ENCODE measurements at regions not wholly inside any gene's neighbourhood (a gene's known extent, or its start where the extent isn't known, plus 50 kb on each side); places are given as distances from the start of the nearest gene placed in this dataset.

DNA sequence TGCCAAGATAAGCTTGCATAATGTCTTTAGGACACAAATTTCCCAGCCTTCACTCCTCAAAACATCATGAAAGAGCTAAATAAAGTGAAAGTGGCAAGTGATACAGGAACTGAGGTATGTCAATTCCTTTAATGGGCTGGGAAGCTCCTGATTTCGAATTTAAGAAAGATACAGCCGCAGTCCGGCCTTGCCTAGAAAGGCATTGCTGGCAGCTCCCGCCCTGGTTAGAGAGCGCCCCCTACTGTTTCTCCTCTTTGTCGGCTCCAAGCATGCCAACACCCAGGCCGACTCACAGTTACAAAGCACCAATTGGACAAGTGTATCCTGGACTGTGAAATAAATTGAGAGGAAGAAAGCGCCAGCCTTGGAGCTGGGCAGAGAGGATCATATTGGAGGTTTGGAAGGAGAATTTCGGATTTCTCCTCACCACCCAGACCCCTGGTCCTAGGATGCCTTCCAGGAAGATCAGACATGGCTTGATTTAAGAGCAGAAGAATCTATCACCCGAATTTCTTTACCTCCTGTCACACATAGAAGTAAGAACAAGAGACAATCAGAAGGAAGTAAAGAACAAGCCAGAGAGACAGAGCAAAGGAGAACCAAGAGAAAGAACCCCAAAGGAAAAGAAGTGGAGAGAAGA lies 84.0 kb downstream of the FAM76B start:
- WGBS, 3 donors = 8 to 12% (median 9%) methylated on average over 10 of the region's 10 CpGs
- Histone ChIP-seq H3K4me3 (no peak overlapping the region), H3K36me3 (ENCODE audit: insufficient read depth in 1 of 2, low read depth in 1 of 2) (no peaks in the 10 kb centered on the region), H3K27ac (no peak overlapping the region), H3K27me3 (ENCODE audit: insufficient read depth in 3 of 3, low read length in 2 of 3) (no peaks in the 10 kb centered on the region), H3K4me1 (peaks cover 2% of the 10 kb centered on the region), H3K9me3 (no peaks in the 10 kb centered on the region)
- TF ChIP-seq, protein P1, sequence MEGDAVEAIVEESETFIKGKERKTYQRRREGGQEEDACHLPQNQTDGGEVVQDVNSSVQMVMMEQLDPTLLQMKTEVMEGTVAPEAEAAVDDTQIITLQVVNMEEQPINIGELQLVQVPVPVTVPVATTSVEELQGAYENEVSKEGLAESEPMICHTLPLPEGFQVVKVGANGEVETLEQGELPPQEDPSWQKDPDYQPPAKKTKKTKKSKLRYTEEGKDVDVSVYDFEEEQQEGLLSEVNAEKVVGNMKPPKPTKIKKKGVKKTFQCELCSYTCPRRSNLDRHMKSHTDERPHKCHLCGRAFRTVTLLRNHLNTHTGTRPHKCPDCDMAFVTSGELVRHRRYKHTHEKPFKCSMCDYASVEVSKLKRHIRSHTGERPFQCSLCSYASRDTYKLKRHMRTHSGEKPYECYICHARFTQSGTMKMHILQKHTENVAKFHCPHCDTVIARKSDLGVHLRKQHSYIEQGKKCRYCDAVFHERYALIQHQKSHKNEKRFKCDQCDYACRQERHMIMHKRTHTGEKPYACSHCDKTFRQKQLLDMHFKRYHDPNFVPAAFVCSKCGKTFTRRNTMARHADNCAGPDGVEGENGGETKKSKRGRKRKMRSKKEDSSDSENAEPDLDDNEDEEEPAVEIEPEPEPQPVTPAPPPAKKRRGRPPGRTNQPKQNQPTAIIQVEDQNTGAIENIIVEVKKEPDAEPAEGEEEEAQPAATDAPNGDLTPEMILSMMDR (IDR thresholded peaks at IDR 0.05) = peak; percentile 95
- intact Hi-C loops (cut with DNase I) = loop anchor here (1.0 to 10.0 kb wide), 4 partner anchors 473 to 641 kb away; partner anchors contain the start of genes SESN3 (in 1 of the 2) and SRSF8 (in 1 of the 2)
- DNase-seq (peak; percentile 77 to 88), ATAC-seq (peak; percentile 93 to 99 (median 98))

DNA sequence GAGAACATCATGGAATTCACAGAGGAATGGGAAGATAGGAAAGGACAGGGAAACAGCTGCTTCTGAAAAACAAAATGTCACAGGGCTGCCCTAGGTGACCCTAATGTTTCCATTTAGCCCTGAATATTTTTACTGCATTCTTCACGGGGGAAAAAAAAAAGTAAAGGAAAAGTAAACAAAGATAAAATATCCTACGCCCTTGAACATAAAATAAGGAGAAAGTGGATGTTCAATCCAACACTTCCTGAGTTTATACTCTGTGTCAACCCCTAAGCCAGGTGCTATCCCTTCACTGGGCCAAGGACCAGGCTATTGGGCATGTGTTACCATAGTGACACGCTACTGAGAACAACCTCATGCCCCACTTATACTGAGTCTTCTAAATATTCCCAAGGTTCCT lies 84.7 kb downstream of the FAM76B start:
- ATAC-seq (peak in 1 of 4 donors; percentile 20), DNase-seq (no peak)
- H3K4me3 ChIP-seq = no peak overlapping the region
- peaks cover 2% of the 10 kb centered on the region for H3K4me1 ChIP-seq
- H3K9me3 ChIP-seq = no peaks in the 10 kb centered on the region
- TF ChIP-seq, protein P1 (IDR thresholded peaks at IDR 0.05) = no peak
- 53 to 60% (median 56%) methylated on average over 3 of the region's 3 CpGs for WGBS, 3 donors
- intact Hi-C loops (cut with DNase I) = loop anchor here (1.0 to 10.0 kb wide), 4 partner anchors 473 to 640 kb away; partner anchors contain the start of genes SESN3 (in 1 of the 2) and SRSF8 (in 1 of the 2)
- no peaks in the 10 kb centered on the region for H3K27me3 ChIP-seq (ENCODE audit: insufficient read depth in 3 of 3, low read length in 2 of 3)
- H3K27ac ChIP-seq = no peak overlapping the region
- H3K36me3 ChIP-seq (ENCODE audit: insufficient read depth in 1 of 2, low read depth in 1 of 2) = no peaks in the 10 kb centered on the region

DNA sequence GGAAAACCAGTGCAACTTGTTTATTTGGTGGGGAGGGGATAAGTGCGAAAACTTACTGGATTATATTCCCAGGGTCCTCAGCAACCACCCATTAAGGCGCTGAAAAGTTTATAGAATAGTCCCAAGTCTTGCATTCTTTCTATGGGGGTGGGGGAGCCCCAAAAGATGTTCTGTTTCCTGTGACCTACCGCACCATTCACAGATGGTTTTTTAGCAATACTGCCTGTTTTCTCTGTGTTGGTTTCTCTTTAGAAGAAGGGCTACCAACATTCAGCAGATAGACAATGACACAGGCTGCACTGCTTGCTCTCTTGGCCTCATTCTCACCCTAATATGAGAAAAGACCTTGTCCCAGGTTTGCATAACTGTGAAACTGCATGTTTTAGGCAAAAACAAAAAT lies 86.5 kb downstream of the FAM76B start:
- no peaks in the 10 kb centered on the region for H3K36me3 ChIP-seq (ENCODE audit: insufficient read depth in 1 of 2, low read depth in 1 of 2)
- DNase-seq = no peak
- H3K9me3 ChIP-seq = no peaks in the 10 kb centered on the region
- intact Hi-C loops (cut with DNase I) = loop anchor here in 1 of 2 donors (10.0 kb wide), 1 partner anchor 638 kb away; the partner anchor contains the start of gene SRSF8
- no peaks in the 10 kb centered on the region for H3K27me3 ChIP-seq (ENCODE audit: insufficient read depth in 3 of 3, low read length in 2 of 3)
- no peak overlapping the region for H3K4me3 ChIP-seq
- H3K4me1 ChIP-seq = peaks cover 2% of the 10 kb centered on the region
- no peak overlapping the region for H3K27ac ChIP-seq
- WGBS, 3 donors = 76 to 82% (median 81%) methylated on average over 3 of the region's 3 CpGs
- ATAC-seq = no peak
- TF ChIP-seq, protein P1 (IDR thresholded peaks at IDR 0.05) = no peak

GRCh38 chr11:95702526-95702925 lies 87.1 kb downstream of the FAM76B start:
- intact Hi-C loops (cut with DNase I) = loop anchor here in 1 of 2 donors (10.0 kb wide), 1 partner anchor 638 kb away; the partner anchor contains the start of gene SRSF8
- H3K27ac ChIP-seq = no peak overlapping the region
- no peak for DNase-seq
- H3K4me1 ChIP-seq = peaks cover 2% of the 10 kb centered on the region
- WGBS, 3 donors = 80 to 84% (median 82%) methylated on average over 2 of the region's 2 CpGs
- H3K4me3 ChIP-seq = no peak overlapping the region
- no peak for ATAC-seq
- TF ChIP-seq, protein P1 (IDR thresholded peaks at IDR 0.05) = no peak
- H3K27me3 ChIP-seq (ENCODE audit: insufficient read depth in 3 of 3, low read length in 2 of 3) = no peaks in the 10 kb centered on the region
- no peaks in the 10 kb centered on the region for H3K36me3 ChIP-seq (ENCODE audit: insufficient read depth in 1 of 2, low read depth in 1 of 2)
- no peaks in the 10 kb centered on the region for H3K9me3 ChIP-seq
